ENCODE measurements at regions not wholly inside any gene's neighbourhood (a gene's known extent, or its start where the extent isn't known, plus 50 kb on each side); places are given as distances from the start of the nearest gene placed in this dataset.

GRCh38 chrX:142742581-142742980, 283.1 kb upstream of the SPANXN4 start:
- Histone ChIP-seq H3K4me3 (no peak overlapping the region), H3K9me3 (no peaks in the 10 kb centered on the region), H3K27me3 (no peaks in the 10 kb centered on the region), H3K4me1 (no peaks in the 10 kb centered on the region), H3K36me3 (no peaks in the 10 kb centered on the region), H3K27ac (no peak overlapping the region)
- intact Hi-C loops (cut with DNase I; ENCODE audit: low total_unique reads), result no loop called here
- TF ChIP-seq CTCF (IDR thresholded peaks at IDR 0.05), result no peak
- no peak for DNase-seq

- Histone ChIP-seq H3K36me3 (no peaks in the 10 kb centered on the region), H3K4me3 (no peak overlapping the region), H3K4me1 (no peaks in the 10 kb centered on the region), H3K27ac (no peak overlapping the region), H3K27me3 (no peaks in the 10 kb centered on the region), H3K9me3 (no peaks in the 10 kb centered on the region)
- intact Hi-C loops (cut with DNase I; ENCODE audit: low total_unique reads), result no loop called here
- no peak for TF ChIP-seq CTCF (IDR thresholded peaks at IDR 0.05)
- DNase-seq, result no peak
Measured at GRCh38 chrX:142733327-142733726, 292.4 kb upstream of the SPANXN4 start.

- intact Hi-C loops (cut with DNase I; ENCODE audit: low total_unique reads), result no loop called here
- no peak for TF ChIP-seq CTCF (IDR thresholded peaks at IDR 0.05)
- H3K27ac ChIP-seq, result no peak overlapping the region
Measured at GRCh38 chrX:142711796-142712290, 313.9 kb upstream of the SPANXN4 start.

GRCh38 chrX:142702749-142703148, 323.0 kb upstream of the SPANXN4 start:
- H3K27me3 ChIP-seq, result no peaks in the 10 kb centered on the region
- no peaks in the 10 kb centered on the region for H3K36me3 ChIP-seq
- no peak for DNase-seq
- H3K9me3 ChIP-seq, result no peaks in the 10 kb centered on the region
- no peaks in the 10 kb centered on the region for H3K4me1 ChIP-seq
- no peak for TF ChIP-seq CTCF (IDR thresholded peaks at IDR 0.05)
- intact Hi-C loops (cut with DNase I; ENCODE audit: low total_unique reads), result no loop called here
- no peak overlapping the region for H3K27ac ChIP-seq
- H3K4me3 ChIP-seq, result no peak overlapping the region

More at GRCh38 chrX:142711796-142712290, 313.9 kb upstream of the SPANXN4 start:
- no peak for DNase-seq
- no peaks in the 10 kb centered on the region for H3K27me3 ChIP-seq
- H3K4me3 ChIP-seq, result no peak overlapping the region
- H3K9me3 ChIP-seq, result no peaks in the 10 kb centered on the region
- H3K4me1 ChIP-seq, result no peaks in the 10 kb centered on the region
- no peaks in the 10 kb centered on the region for H3K36me3 ChIP-seq

GRCh38 chrX:142688256-142688655, 337.5 kb upstream of the SPANXN4 start:
- intact Hi-C loops (cut with DNase I; ENCODE audit: low total_unique reads), result no loop called here
- Histone ChIP-seq H3K4me1 (no peaks in the 10 kb centered on the region), H3K9me3 (no peaks in the 10 kb centered on the region), H3K27me3 (no peaks in the 10 kb centered on the region), H3K27ac (no peak overlapping the region), H3K36me3 (no peaks in the 10 kb centered on the region), H3K4me3 (no peak overlapping the region)
- DNase-seq, result no peak
- no peak for TF ChIP-seq CTCF (IDR thresholded peaks at IDR 0.05)
